A673 (cell line): ENCODE measurements at regions not wholly inside any gene's neighbourhood (a gene's known extent, or its start where the extent isn't known, plus 50 kb on each side); places are given as distances from the start of the nearest gene placed in this dataset.
"Not testable (repeated sequence)": the region's sequence is repeated elsewhere in the genome, so short reads cannot be mapped to it uniquely, and the experiment has no call there.

Source experiments
- BruUV-seq: library from RNA; stranded (reverse); fragments of 400-500 nt; replicated peaks from 2 replicates; lab custom pipeline; 2021; lab: Mats Ljungman, UMichigan
- CTCF ChIA-PET: fragments of 300-600 bp; sonication (Branson Sonifier 250); formaldehyde crosslinking; loops from one replicate; lab custom pipeline; 2022; ENCODE audit warnings: antibody characterized with exemption; lab: Charles Lee
- POLR2A ChIA-PET: fragments of 300-600 bp; sonication (Branson Sonifier 250); formaldehyde crosslinking; loops from one replicate; lab custom pipeline; 2022; ENCODE audit warnings: antibody characterized with exemption; ENCODE audit not compliant: low non-redundant PET; lab: Charles Lee
- DNase-seq: peaks from one replicate; pipeline ENCODE4 v3.0.0-alpha.2; 2015; ENCODE audit warnings: low spot score
- H3K27ac ChIP-seq: fragments of 200-600 bp; sonication (generic); 2 replicates; pipeline ENCODE4 v1.5.1; 2016; ENCODE audit warnings: mixed run types, low read depth, mild to moderate bottlenecking, mixed read lengths, antibody characterized with exemption, low read length; ENCODE audit not compliant: poor library complexity, severe bottlenecking
- H3K27me3 ChIP-seq: fragments of 200-600 bp; sonication (generic); replicated peaks from 2 replicates; pipeline ENCODE4 v1.6.1; 2017; ENCODE audit warnings: mixed run types, low read depth, mild to moderate bottlenecking, mixed read lengths, antibody characterized with exemption, low read length; ENCODE audit not compliant: insufficient read depth, poor library complexity
- H3K36me3 ChIP-seq: fragments of 200-600 bp; sonication (generic); 2 replicates; pipeline ENCODE4 v1.6.1; 2016; ENCODE audit warnings: mixed run types, mild to moderate bottlenecking, mixed read lengths, antibody characterized with exemption, low read length; ENCODE audit not compliant: insufficient read depth, poor library complexity, severe bottlenecking
- H3K4me1 ChIP-seq: fragments of 200-600 bp; sonication (generic); 2 replicates; pipeline ENCODE4 v1.6.1; 2017; ENCODE audit warnings: mixed run types, mild to moderate bottlenecking, mixed read lengths, antibody characterized with exemption, low read length; ENCODE audit not compliant: insufficient read depth, poor library complexity, severe bottlenecking
- H3K4me3 ChIP-seq: fragments of 200-600 bp; sonication (generic); 2 replicates; pipeline ENCODE4 v1.5.1; 2016; ENCODE audit warnings: low read depth, mixed run types, mild to moderate bottlenecking, mixed read lengths, low read length; ENCODE audit not compliant: poor library complexity, severe bottlenecking
- H3K9me3 ChIP-seq: fragments of 200-600 bp; sonication (generic); 2 replicates; pipeline ENCODE4 v1.6.1; 2016; ENCODE audit warnings: mixed run types, low read depth, mild to moderate bottlenecking, mixed read lengths, antibody characterized with exemption, low read length; ENCODE audit not compliant: poor library complexity, severe bottlenecking
- CTCF ChIP-seq: fragments of 300-800, 200-600 bp; sonication (generic); conservative IDR thresholded peaks from 2 replicates; pipeline ENCODE4 v1.5.1; 2017; ENCODE audit warnings: low read depth, mild to moderate bottlenecking, antibody characterized with exemption, low read length, moderate library complexity, mixed read lengths
- EZH2 ChIP-seq: fragments of 200-600 bp; sonication (generic); IDR thresholded peaks from 2 replicates; pipeline ENCODE4 v1.6.1; 2017; ENCODE audit warnings: borderline replicate concordance, low read depth, mild to moderate bottlenecking, mixed read lengths, antibody characterized with exemption, low read length; ENCODE audit not compliant: poor library complexity, severe bottlenecking
- intact Hi-C: fragments of 100-400 bp; cut with micrococcal nuclease; formaldehyde crosslinking; loops from one replicate; pipeline ENCODE4 v1.10.0; 2022; ENCODE audit not compliant: unreplicated experiment

- no peaks in the 10 kb centered on the region for H3K4me1 ChIP-seq
- intact Hi-C loops = no loop called here
- no peak overlapping the region for H3K4me3 ChIP-seq
- POLR2A ChIA-PET = no interaction called here
- BruUV-seq = no TSS peak
- no peaks in the 10 kb centered on the region for H3K27me3 ChIP-seq
- CTCF ChIA-PET = no interaction called here
- DNase-seq = no peak
- TF ChIP-seq EZH2 (no peak), CTCF (no peak)
- no peak overlapping the region for H3K27ac ChIP-seq
- H3K9me3 ChIP-seq = no peaks in the 10 kb centered on the region
- H3K36me3 ChIP-seq = no peaks in the 10 kb centered on the region
Measured at GRCh38 chr9:107830479-107830878, 340.9 kb upstream of the KLF4 start.

- Histone ChIP-seq H3K27me3 (no peaks in the 10 kb centered on the region), H3K9me3 (peaks cover 8% of the 10 kb centered on the region), H3K36me3 (no peaks in the 10 kb centered on the region), H3K4me3 (no peak overlapping the region), H3K27ac (no peak overlapping the region), H3K4me1 (no peaks in the 10 kb centered on the region)
- CTCF ChIA-PET = no interaction called here
- no TSS peak for BruUV-seq
- intact Hi-C loops = no loop called here
- TF ChIP-seq CTCF (no peak), EZH2 (no peak)
- POLR2A ChIA-PET = no interaction called here
- DNase-seq = no peak
Measured at GRCh38 chr9:107827884-107828283, 338.3 kb upstream of the KLF4 start.

GRCh38 chr9:107827304-107827703 is 337.7 kb upstream of the KLF4 start:
- ChIA-PET CTCF (no interaction called here), POLR2A (no interaction called here)
- Histone ChIP-seq H3K36me3 (no peaks in the 10 kb centered on the region), H3K9me3 (peaks cover 8% of the 10 kb centered on the region), H3K4me3 (no peak overlapping the region), H3K27me3 (no peaks in the 10 kb centered on the region), H3K4me1 (no peaks in the 10 kb centered on the region), H3K27ac (no peak overlapping the region)
- intact Hi-C loops = no loop called here
- DNase-seq = no peak
- TF ChIP-seq EZH2 = no peak
- TF ChIP-seq CTCF = no peak
- BruUV-seq = no TSS peak

GRCh38 chr9:107826688-107826983 is 337.1 kb upstream of the KLF4 start:
- H3K36me3 ChIP-seq, DNase-seq, H3K4me3 ChIP-seq, H3K9me3 ChIP-seq, BruUV-seq, H3K27me3 ChIP-seq, H3K27ac ChIP-seq, POLR2A ChIA-PET, intact Hi-C loops, H3K4me1 ChIP-seq: not testable (repeated sequence)
- CTCF ChIA-PET = interaction anchor here (1.4 kb wide), 1 partner anchor 401 kb away, joined by 3 read pairs; no protein-coding TSS in a partner anchor
